Activated CD8-positive, alpha-beta T cell treated with anti-CD3 and anti-CD28 coated beads for 36 hours (primary cell): ENCODE measurements at regions not wholly inside any gene's neighbourhood (a gene's known extent, or its start where the extent isn't known, plus 50 kb on each side); places are given as distances from the start of the nearest gene placed in this dataset.

ENCODE experiments used
- ATAC-seq: fragments of 200-7000 bp; cut with Tn5 transposase; one replicate; pipeline ENCODE4 v1.10.0; 2021; ENCODE audit warnings: mild to moderate bottlenecking, moderate library complexity
- CTCF ChIA-PET: fragments of 350-600 bp; sonication (Branson Sonifier 250); formaldehyde crosslinking; loops from one replicate; lab custom pipeline; 2021; ENCODE audit warnings: antibody characterized with exemption; lab: Charles Lee
- POLR2A ChIA-PET: fragments of 350-600 bp; sonication (Branson Sonifier 250); formaldehyde crosslinking; loops from one replicate; lab custom pipeline; 2021; ENCODE audit warnings: antibody characterized with exemption; lab: Charles Lee
- DNase-seq: peaks from one replicate; pipeline ENCODE4 v3.0.0-alpha.2; 2020
- H3K27ac Mint-ChIP-seq: one replicate; pipeline ENCODE4 v1.8.0; 2021; ENCODE audit warnings: mild to moderate bottlenecking, mixed read lengths
- H3K27me3 Mint-ChIP-seq: one replicate; pipeline ENCODE4 v1.8.0; 2021; ENCODE audit warnings: mixed read lengths
- H3K36me3 Mint-ChIP-seq: one replicate; pipeline ENCODE4 v1.8.0; 2021; ENCODE audit warnings: low read depth, mixed read lengths
- H3K4me1 Mint-ChIP-seq: one replicate; pipeline ENCODE4 v1.8.0; 2021; ENCODE audit warnings: low read depth, mixed read lengths
- H3K4me3 Mint-ChIP-seq: one replicate; pipeline ENCODE4 v1.8.0; 2021; ENCODE audit warnings: mild to moderate bottlenecking, moderate library complexity, mixed read lengths
- H3K9me3 Mint-ChIP-seq: one replicate; pipeline ENCODE4 v1.8.0; 2021; ENCODE audit warnings: mixed read lengths
- intact Hi-C: fragments of 100-400 bp; cut with micrococcal nuclease; formaldehyde crosslinking; loops from one replicate; pipeline ENCODE4 v1.10.0; 2022
- TF ChIP-seq, protein P1 (sequence below): fragments of 200-600 bp; IDR thresholded peaks from one replicate; pipeline ENCODE4 v1.8.0; 2022; ENCODE audit warnings: antibody characterized with exemption, mild to moderate bottlenecking

DNA sequence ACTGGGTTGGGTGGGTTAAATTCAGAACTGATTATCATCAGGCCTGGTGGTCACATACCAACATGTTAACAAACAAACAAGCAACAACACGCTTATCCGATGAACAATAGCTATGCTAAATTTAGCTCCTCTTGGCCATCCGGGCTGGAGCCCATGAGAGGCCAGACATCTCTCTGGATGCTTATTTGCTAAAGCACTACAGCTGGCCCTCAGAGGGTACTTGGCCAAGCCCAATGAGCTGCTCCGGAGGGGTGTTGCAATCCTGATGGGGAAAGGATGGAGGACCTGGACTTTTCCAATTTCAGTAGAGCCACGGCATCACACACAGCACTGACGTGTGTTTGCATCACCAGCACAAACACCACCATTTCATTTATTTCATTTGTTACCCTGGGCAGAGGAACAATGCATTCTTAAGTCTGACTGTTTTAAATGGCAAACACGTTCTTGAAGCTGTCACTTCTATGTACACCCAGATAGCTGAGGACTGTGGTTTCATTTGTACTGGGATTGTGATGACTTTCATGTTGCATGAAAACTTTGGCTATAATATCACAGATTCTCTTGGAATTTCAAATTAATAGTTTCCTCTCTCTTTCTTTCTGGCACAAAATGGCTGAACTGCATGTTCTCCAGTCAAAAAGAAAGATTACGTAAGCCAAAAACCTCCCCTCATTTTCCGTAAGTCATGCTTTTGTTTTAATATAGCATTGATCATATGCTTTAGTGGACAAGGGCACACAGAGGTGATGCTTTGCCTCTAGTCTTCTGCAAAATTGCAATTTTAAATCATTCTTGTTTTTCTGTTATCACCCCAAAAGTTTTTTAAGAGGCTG, 359.8 kb upstream of the KAZN start:
- CTCF ChIA-PET = no interaction called here
- TF ChIP-seq, protein P1, sequence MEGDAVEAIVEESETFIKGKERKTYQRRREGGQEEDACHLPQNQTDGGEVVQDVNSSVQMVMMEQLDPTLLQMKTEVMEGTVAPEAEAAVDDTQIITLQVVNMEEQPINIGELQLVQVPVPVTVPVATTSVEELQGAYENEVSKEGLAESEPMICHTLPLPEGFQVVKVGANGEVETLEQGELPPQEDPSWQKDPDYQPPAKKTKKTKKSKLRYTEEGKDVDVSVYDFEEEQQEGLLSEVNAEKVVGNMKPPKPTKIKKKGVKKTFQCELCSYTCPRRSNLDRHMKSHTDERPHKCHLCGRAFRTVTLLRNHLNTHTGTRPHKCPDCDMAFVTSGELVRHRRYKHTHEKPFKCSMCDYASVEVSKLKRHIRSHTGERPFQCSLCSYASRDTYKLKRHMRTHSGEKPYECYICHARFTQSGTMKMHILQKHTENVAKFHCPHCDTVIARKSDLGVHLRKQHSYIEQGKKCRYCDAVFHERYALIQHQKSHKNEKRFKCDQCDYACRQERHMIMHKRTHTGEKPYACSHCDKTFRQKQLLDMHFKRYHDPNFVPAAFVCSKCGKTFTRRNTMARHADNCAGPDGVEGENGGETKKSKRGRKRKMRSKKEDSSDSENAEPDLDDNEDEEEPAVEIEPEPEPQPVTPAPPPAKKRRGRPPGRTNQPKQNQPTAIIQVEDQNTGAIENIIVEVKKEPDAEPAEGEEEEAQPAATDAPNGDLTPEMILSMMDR = no peak

DNA sequence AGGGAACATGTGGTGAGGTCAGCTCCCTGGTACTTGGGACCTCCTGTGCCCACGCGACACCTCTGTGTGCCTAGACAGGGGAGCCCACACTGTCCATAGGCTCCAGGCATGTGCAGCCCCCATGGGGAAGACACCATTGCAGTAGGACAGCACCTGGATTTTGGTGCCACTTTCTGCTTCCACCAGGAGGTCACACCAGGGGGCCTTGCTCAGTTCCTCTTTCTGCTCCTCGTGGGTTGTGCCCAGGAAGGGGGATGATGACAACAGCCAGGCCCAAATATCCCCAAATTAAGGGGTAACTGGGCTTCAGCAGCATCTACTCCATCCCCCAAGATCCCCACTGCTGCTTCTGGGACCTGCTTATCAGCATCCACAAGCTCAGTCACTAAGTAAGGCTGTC, 358.2 kb upstream of the KAZN start:
- Mint-ChIP-seq H3K36me3 (no peaks in the 10 kb centered on the region), H3K4me3 (no peak overlapping the region), H3K27ac (no peak overlapping the region), H3K27me3 (peaks cover 2% of the 10 kb centered on the region), H3K9me3 (no peaks in the 10 kb centered on the region), H3K4me1 (no peaks in the 10 kb centered on the region)
- DNase-seq = no peak
- TF ChIP-seq, protein P1 = no peak
- ChIA-PET POLR2A (no interaction called here), CTCF (no interaction called here)
- intact Hi-C loops = no loop called here
- no peak for ATAC-seq

More for the DNA sequence above, 359.8 kb upstream of the KAZN start:
- ATAC-seq (no peak), DNase-seq (no peak)
- Mint-ChIP-seq H3K4me3 (no peak overlapping the region), H3K4me1 (no peaks in the 10 kb centered on the region), H3K27me3 (peaks cover 2% of the 10 kb centered on the region), H3K27ac (no peak overlapping the region), H3K9me3 (no peaks in the 10 kb centered on the region), H3K36me3 (no peaks in the 10 kb centered on the region)
- POLR2A ChIA-PET = no interaction called here
- intact Hi-C loops = no loop called here

DNA sequence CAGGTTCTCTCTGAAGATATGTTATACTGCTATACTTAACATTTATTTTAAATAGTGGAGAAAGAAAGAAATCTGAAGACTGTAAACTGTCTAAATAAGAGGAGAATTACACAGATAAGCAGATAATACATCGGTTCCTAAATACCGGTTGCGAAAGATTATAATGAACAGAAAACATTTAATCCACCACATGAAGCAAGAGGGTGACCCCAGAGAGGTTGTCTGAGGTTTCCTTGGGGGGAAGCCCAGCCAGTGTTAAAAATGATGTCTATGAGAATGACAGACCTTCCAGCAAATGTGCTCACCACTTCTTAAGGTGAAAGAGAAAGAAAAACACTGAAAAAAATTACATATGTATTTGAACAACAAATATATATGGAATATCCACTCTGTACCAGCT, 356.4 kb upstream of the KAZN start:
- H3K4me3 Mint-ChIP-seq = no peak overlapping the region
- no peaks in the 10 kb centered on the region for H3K4me1 Mint-ChIP-seq
- no peak for DNase-seq
- H3K36me3 Mint-ChIP-seq = no peaks in the 10 kb centered on the region
- CTCF ChIA-PET = no interaction called here
- H3K9me3 Mint-ChIP-seq = no peaks in the 10 kb centered on the region
- POLR2A ChIA-PET = no interaction called here
- TF ChIP-seq, protein P1 = no peak
- ATAC-seq = no peak
- no peak overlapping the region for H3K27ac Mint-ChIP-seq
- peaks cover 4% of the 10 kb centered on the region for H3K27me3 Mint-ChIP-seq
- intact Hi-C loops = no loop called here

DNA sequence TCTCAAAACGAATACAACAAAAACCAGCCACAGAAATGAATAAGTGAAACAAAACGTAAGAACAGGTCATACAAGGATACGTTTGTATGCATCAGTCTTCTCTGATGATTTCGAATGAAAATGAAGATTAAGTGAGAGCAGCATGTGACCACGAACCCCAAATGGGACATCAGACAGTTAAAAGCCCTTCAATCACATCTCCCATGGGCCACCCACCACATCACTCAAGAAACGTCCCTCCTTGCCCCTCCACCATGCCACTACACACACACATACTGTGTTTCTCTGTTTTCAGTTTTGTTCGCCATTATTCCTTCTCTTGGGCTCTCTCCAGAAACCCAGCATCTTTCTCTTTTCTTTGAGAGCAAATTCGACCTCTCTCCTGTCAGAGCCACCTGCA, 355.6 kb upstream of the KAZN start:
- peaks cover 4% of the 10 kb centered on the region for H3K27me3 Mint-ChIP-seq
- ChIA-PET CTCF (no interaction called here), POLR2A (no interaction called here)
- intact Hi-C loops = no loop called here
- DNase-seq (no peak), ATAC-seq (no peak)
- no peaks in the 10 kb centered on the region for H3K36me3 Mint-ChIP-seq
- H3K4me3 Mint-ChIP-seq = no peak overlapping the region
- no peaks in the 10 kb centered on the region for H3K4me1 Mint-ChIP-seq
- TF ChIP-seq, protein P1 = no peak
- H3K9me3 Mint-ChIP-seq = no peaks in the 10 kb centered on the region
- no peak overlapping the region for H3K27ac Mint-ChIP-seq

DNA sequence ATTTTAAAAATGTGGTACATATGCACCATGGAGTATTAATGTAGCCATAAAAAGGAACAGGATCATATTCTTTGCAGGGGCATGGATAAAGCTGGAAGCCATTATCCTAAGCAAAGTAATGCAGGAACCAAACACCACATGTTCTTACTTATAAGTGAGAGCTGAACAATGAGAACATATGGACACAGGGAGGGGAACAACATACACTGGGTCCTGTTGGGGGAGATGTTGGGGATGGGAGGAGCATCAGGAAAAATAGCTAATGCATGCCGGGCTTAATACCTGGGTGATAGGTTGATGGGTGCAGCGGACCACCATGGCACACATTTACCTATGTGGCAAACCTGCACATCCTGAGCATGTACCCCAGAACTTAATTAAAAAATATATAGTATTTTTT, 352.5 kb upstream of the KAZN start:
- no peaks in the 10 kb centered on the region for H3K4me1 Mint-ChIP-seq
- CTCF ChIA-PET = interaction anchor here (1.4 kb wide), 1 partner anchor 24 kb away, joined by 4 read pairs; no protein-coding TSS in a partner anchor
- intact Hi-C loops = no loop called here
- TF ChIP-seq, protein P1 = no peak
- peaks cover 4% of the 10 kb centered on the region for H3K27me3 Mint-ChIP-seq
- H3K36me3 Mint-ChIP-seq = no peaks in the 10 kb centered on the region
- ATAC-seq (no peak), DNase-seq (no peak)
- no peak overlapping the region for H3K4me3 Mint-ChIP-seq
- no peak overlapping the region for H3K27ac Mint-ChIP-seq
- POLR2A ChIA-PET = no interaction called here
- H3K9me3 Mint-ChIP-seq = no peaks in the 10 kb centered on the region
